HepG2 (cell line): ENCODE measurements at regions not wholly inside any gene's neighbourhood (a gene's known extent, or its start where the extent isn't known, plus 50 kb on each side); places are given as distances from the start of the nearest gene placed in this dataset.

Experiments
- ATAC-seq: fragments of 200-7000 bp; cut with Tn5 transposase; 3 replicates; pipeline ENCODE4 v1.9.1; 2020; ENCODE audit warnings: mild to moderate bottlenecking, moderate library complexity
- BruUV-seq: library from RNA; stranded (reverse); fragments of 400-500 nt; replicated peaks from 2 replicates; lab custom pipeline; 2021; lab: Mats Ljungman, UMichigan
- CTCF ChIA-PET: fragments of 300-600 bp; formaldehyde crosslinking; extraction: SDS; loops from one replicate; lab custom pipeline; 2021; ENCODE audit warnings: low total read pairs, inconsistent platforms, low intra/inter-chr PET ratio; lab: Yijun Ruan, JAX
- POLR2A ChIA-PET: fragments of 350-600 bp; sonication (Branson Sonifier 250); formaldehyde crosslinking; loops from one replicate; lab custom pipeline; 2020; ENCODE audit warnings: antibody characterized with exemption, inconsistent platforms; lab: Yijun Ruan, JAX
- DNase-seq: peaks from one replicate; pipeline ENCODE4 v3.0.0-alpha.2; 2015; ENCODE audit warnings: low spot score
- FAIRE-seq: peaks from 3 replicates; lab custom pipeline; 2011; peaks lifted over from hg19 to GRCh38; lab: Jason Lieb, UNC
- H2AFZ ChIP-seq: one replicate; pipeline ENCODE4 v1.6.1; 2011; ENCODE audit warnings: low read length, inconsistent platforms
- H3K27ac ChIP-seq: fragments of 300-600 bp; 3 replicates; pipeline ENCODE4 v1.8.0; 2011; ENCODE audit warnings: mixed run types, mild to moderate bottlenecking, mixed read lengths, low read length, inconsistent platforms; ENCODE audit not compliant: insufficient read depth; ENCODE audit errors: extremely low read length
- H3K27me3 ChIP-seq, 2 experiments: fragments of 200-600 bp in 1 of 2; 2 replicates in 1 of 2; 3 replicates in 1 of 2; pipeline versions ENCODE4 v1.6.0 to v1.8.0; 2011; ENCODE audit warnings: low read length in 2 of 2, mild to moderate bottlenecking in 2 of 2, moderate library complexity in 2 of 2, inconsistent platforms in 1 of 2; ENCODE audit not compliant: insufficient read depth in 2 of 2, control insufficient read depth in 1 of 2
- H3K36me3 ChIP-seq, 2 experiments: fragments of 200-600 bp in 1 of 2; replicated peaks in 1 of 2; 2 replicates in 1 of 2; 3 replicates in 1 of 2; pipeline versions ENCODE4 v1.5.1 to v1.8.0; 2011; ENCODE audit warnings: low read length in 2 of 2, inconsistent platforms in 1 of 2; ENCODE audit not compliant: insufficient read depth in 2 of 2, control insufficient read depth in 1 of 2
- H3K4me1 ChIP-seq: 2 replicates; pipeline ENCODE4 v1.5.1; 2012; ENCODE audit warnings: low read length, inconsistent platforms; ENCODE audit not compliant: insufficient read depth
- H3K4me2 ChIP-seq: 2 replicates; pipeline ENCODE4 v1.6.0; 2011; ENCODE audit warnings: low read depth, low read length, inconsistent platforms
- H3K4me3 ChIP-seq, 3 experiments: fragments of 200-600 bp in 1 of 3; sonication (generic), shearing (Covaris generic) in 1 of 3; replicated peaks in 1 of 3; 2 replicates each; pipeline ENCODE4 v1.5.1; 2011 to 2016; ENCODE audit warnings: low read length in 3 of 3, inconsistent platforms in 2 of 3, low read depth in 2 of 3, mild to moderate bottlenecking in 2 of 3, control low read depth in 1 of 3, mixed read lengths in 1 of 3; ENCODE audit not compliant: insufficient read depth in 1 of 3
- H3K79me2 ChIP-seq: one replicate; pipeline ENCODE4 v1.6.1; 2011; ENCODE audit warnings: low read length, inconsistent platforms; ENCODE audit not compliant: insufficient read depth
- H3K9ac ChIP-seq: 2 replicates; pipeline ENCODE4 v1.6.0; 2011; ENCODE audit warnings: mild to moderate bottlenecking, low read depth, low read length, inconsistent platforms; ENCODE audit not compliant: insufficient read depth
- H3K9me3 ChIP-seq: 2 replicates; pipeline ENCODE4 v1.5.1; 2012; ENCODE audit warnings: mild to moderate bottlenecking, low read length
- H4K20me1 ChIP-seq: 2 replicates; pipeline ENCODE4 v1.6.0; 2011; ENCODE audit warnings: inconsistent platforms, mild to moderate bottlenecking, low read length, moderate library complexity; ENCODE audit not compliant: insufficient read depth
- DBP ChIP-seq: sonication (generic); formaldehyde crosslinking; IDR thresholded peaks from 2 replicates; pipeline ENCODE4 v1.4.0; 2020; ENCODE audit warnings: missing genetic modification reagents; ENCODE audit errors: not compliant biosample characterization
- RAD21 ChIP-seq: fragments of 450-650 bp; formaldehyde crosslinking; IDR thresholded peaks from 2 replicates; pipeline ENCODE4 v1.5.0; 2020; ENCODE audit warnings: mild to moderate bottlenecking
- ZMYM4 ChIP-seq: sonication (generic); formaldehyde crosslinking; IDR thresholded peaks from 2 replicates; pipeline ENCODE4 v1.8.1; 2023; ENCODE audit warnings: mild to moderate bottlenecking, missing genetic modification reagents
- ZNF501 ChIP-seq: sonication (generic); formaldehyde crosslinking; IDR thresholded peaks from 2 replicates; pipeline ENCODE4 v1.5.1; 2020; ENCODE audit warnings: mild to moderate bottlenecking, moderate library complexity, missing genetic modification reagents
- WGBS: methylation state at CpG from one replicate; pipeline ENCODE4 v1.1.6; 2017; ENCODE audit warnings: low lambda C conversion rate; 5-methylcytosine and 5-hydroxymethylcytosine counted together
- in situ Hi-C: cut with HindIII; loops from 2 replicates; pipeline ENCODE4 v1.10.0; 2017; ENCODE audit warnings: low pct_unique_long_range_greater_than_20kb; ENCODE audit not compliant: extremely low pct_ligation_motif_present
- intact Hi-C: fragments of 100-400 bp; cut with micrococcal nuclease; formaldehyde crosslinking; loops from one replicate; pipeline ENCODE4 v1.10.0; 2022; ENCODE audit not compliant: unreplicated experiment
- TF ChIP-seq, protein P1 (sequence below): sonication (generic); formaldehyde crosslinking; IDR thresholded peaks from 2 replicates; pipeline ENCODE4 v1.8.0; 2022; ENCODE audit warnings: missing genetic modification reagents, mild to moderate bottlenecking, borderline replicate concordance
- TF ChIP-seq, protein P2 (sequence below): sonication (generic); formaldehyde crosslinking; IDR thresholded peaks from 2 replicates; pipeline ENCODE4 v1.8.1; 2023; ENCODE audit warnings: mild to moderate bottlenecking, missing genetic modification reagents

DNA sequence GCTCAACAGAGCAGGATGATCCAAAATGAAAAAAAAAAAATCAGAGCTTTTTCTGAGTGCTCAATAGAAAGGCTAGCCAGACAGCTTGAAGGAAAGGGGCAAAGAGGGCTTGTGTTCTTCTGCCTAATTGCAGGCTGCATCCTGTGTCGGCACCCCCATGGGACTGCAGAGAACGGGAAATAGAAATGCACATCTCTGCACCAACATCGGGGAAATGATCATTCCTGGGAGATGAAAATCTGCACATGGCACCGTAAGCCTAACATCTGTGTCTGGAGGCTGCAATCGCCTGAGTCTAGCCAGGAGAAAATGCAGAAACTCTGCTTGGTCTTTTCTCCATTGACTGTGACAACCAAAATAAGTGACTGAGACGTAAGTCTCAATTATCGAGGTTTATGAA, 243.9 kb downstream of the ICE1 start:
- TF ChIP-seq ZNF501 = no peak
- TF ChIP-seq, protein P1, sequence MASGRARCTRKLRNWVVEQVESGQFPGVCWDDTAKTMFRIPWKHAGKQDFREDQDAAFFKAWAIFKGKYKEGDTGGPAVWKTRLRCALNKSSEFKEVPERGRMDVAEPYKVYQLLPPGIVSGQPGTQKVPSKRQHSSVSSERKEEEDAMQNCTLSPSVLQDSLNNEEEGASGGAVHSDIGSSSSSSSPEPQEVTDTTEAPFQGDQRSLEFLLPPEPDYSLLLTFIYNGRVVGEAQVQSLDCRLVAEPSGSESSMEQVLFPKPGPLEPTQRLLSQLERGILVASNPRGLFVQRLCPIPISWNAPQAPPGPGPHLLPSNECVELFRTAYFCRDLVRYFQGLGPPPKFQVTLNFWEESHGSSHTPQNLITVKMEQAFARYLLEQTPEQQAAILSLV (CRISPR knock-in tag) = no peak
- no peak for TF ChIP-seq DBP (CRISPR knock-in tag)
- TF ChIP-seq RAD21 = no peak
- no peak for TF ChIP-seq ZMYM4
- TF ChIP-seq, protein P2, sequence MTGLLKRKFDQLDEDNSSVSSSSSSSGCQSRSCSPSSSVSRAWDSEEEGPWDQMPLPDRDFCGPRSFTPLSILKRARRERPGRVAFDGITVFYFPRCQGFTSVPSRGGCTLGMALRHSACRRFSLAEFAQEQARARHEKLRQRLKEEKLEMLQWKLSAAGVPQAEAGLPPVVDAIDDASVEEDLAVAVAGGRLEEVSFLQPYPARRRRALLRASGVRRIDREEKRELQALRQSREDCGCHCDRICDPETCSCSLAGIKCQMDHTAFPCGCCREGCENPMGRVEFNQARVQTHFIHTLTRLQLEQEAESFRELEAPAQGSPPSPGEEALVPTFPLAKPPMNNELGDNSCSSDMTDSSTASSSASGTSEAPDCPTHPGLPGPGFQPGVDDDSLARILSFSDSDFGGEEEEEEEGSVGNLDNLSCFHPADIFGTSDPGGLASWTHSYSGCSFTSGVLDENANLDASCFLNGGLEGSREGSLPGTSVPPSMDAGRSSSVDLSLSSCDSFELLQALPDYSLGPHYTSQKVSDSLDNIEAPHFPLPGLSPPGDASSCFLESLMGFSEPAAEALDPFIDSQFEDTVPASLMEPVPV (CRISPR knock-in tag) = no peak
- no peaks in the 10 kb centered on the region for H3K4me1 ChIP-seq
- peaks cover 0 to 13% of the 10 kb centered on the region in 2 experiments; a peak in 2 of 5 replicates for H3K27me3 ChIP-seq
- no peak overlapping the region for H3K4me2 ChIP-seq
- POLR2A ChIA-PET = no interaction called here
- no peaks in the 10 kb centered on the region for H4K20me1 ChIP-seq
- H3K36me3 ChIP-seq = no peaks in the 10 kb centered on the region
- in situ Hi-C loops = no loop called here
- intact Hi-C loops = no loop called here
- H3K27ac ChIP-seq = no peak overlapping the region
- FAIRE-seq (no peak), DNase-seq (no peak), ATAC-seq (no peak)
- H3K9ac ChIP-seq = no peak overlapping the region
- no TSS peak for BruUV-seq
- no peak overlapping the region for H3K4me3 ChIP-seq
- CTCF ChIA-PET = no interaction called here
- no peak overlapping the region for H2AFZ ChIP-seq
- 8% methylated on average over 7 of the region's 7 CpGs for WGBS
- no peaks in the 10 kb centered on the region for H3K79me2 ChIP-seq
- H3K9me3 ChIP-seq = no peaks in the 10 kb centered on the region
